Mesenchymal stem cell (in vitro differentiated cells and primary cell): ENCODE measurements at regions not wholly inside any gene's neighbourhood (a gene's known extent, or its start where the extent isn't known, plus 50 kb on each side); places are given as distances from the start of the nearest gene placed in this dataset.

ENCODE experiments used
- DNase-seq: peaks from one replicate; pipeline ENCODE4 v3.0.0-alpha.2; 2013
- H2AFZ ChIP-seq: one replicate; pipeline ENCODE4 v1.6.1; 2013; ENCODE audit warnings: low read depth, mild to moderate bottlenecking, control low read depth, inconsistent platforms, low read length, moderate library complexity
- H2AK5ac ChIP-seq: 2 replicates; pipeline ENCODE4 v1.6.1; 2013; ENCODE audit warnings: low read length, moderate library complexity, mild to moderate bottlenecking, inconsistent platforms; ENCODE audit not compliant: severe bottlenecking
- H2BK120ac ChIP-seq: one replicate; pipeline ENCODE4 v1.6.1; 2013; ENCODE audit warnings: low read depth, mild to moderate bottlenecking, inconsistent platforms, low read length, moderate library complexity
- H2BK12ac ChIP-seq, 2 experiments: one replicate each; pipeline ENCODE4 v1.6.1; 2013; ENCODE audit warnings: inconsistent platforms in 2 of 2, low read length in 2 of 2, mild to moderate bottlenecking in 2 of 2, moderate library complexity in 2 of 2, control low read depth in 1 of 2
- H2BK15ac ChIP-seq: one replicate; pipeline ENCODE4 v1.6.1; 2013; ENCODE audit warnings: mild to moderate bottlenecking, low read depth, inconsistent platforms; ENCODE audit not compliant: poor library complexity, severe bottlenecking
- H2BK5ac ChIP-seq: 2 replicates; pipeline ENCODE4 v1.6.1; 2013; ENCODE audit warnings: low read depth, mild to moderate bottlenecking, low read length, control low read depth, inconsistent platforms; ENCODE audit not compliant: poor library complexity, severe bottlenecking
- H3K14ac ChIP-seq, 2 experiments: one replicate each; pipeline ENCODE4 v1.6.1; 2013; ENCODE audit warnings: inconsistent platforms in 2 of 2, low read length in 2 of 2, control low read depth in 1 of 2, mild to moderate bottlenecking in 1 of 2, moderate library complexity in 1 of 2
- H3K18ac ChIP-seq, 2 experiments: one replicate each; pipeline ENCODE4 v1.6.1; 2013; ENCODE audit warnings: inconsistent platforms in 2 of 2, low read length in 2 of 2, control low read depth in 1 of 2, low read depth in 1 of 2, mild to moderate bottlenecking in 1 of 2
- H3K23ac ChIP-seq, 2 experiments: one replicate each; pipeline ENCODE4 v1.6.1; 2013; ENCODE audit warnings: inconsistent platforms in 2 of 2, low read length in 2 of 2, mild to moderate bottlenecking in 2 of 2, moderate library complexity in 2 of 2, control low read depth in 1 of 2
- H3K27ac ChIP-seq: 2 replicates; pipeline ENCODE4 v1.5.1; 2013; ENCODE audit warnings: mild to moderate bottlenecking, moderate library complexity, low read length, control low read depth, inconsistent platforms; ENCODE audit not compliant: poor library complexity, severe bottlenecking
- H3K27me3 ChIP-seq, 2 experiments: 2 replicates each; pipeline versions ENCODE4 v1.6.1 to v1.7.0; 2013; ENCODE audit warnings: low read length in 2 of 2, mild to moderate bottlenecking in 2 of 2, moderate library complexity in 2 of 2, control low read depth in 1 of 2, inconsistent platforms in 1 of 2; ENCODE audit not compliant: control insufficient read depth in 1 of 2, insufficient read depth in 1 of 2
- H3K36me3 ChIP-seq, 2 experiments: 2 replicates each; pipeline versions ENCODE4 v1.6.1 to v1.7.0; 2013; ENCODE audit warnings: low read length in 2 of 2, control low read depth in 1 of 2, inconsistent platforms in 1 of 2, low read depth in 1 of 2, mild to moderate bottlenecking in 1 of 2; ENCODE audit not compliant: insufficient read depth in 2 of 2, control insufficient read depth in 1 of 2
- H3K4ac ChIP-seq, 2 experiments: one replicate each; pipeline ENCODE4 v1.6.1; 2013; ENCODE audit warnings: inconsistent platforms in 2 of 2, low read length in 2 of 2, mild to moderate bottlenecking in 2 of 2, moderate library complexity in 2 of 2, control low read depth in 1 of 2, low read depth in 1 of 2
- H3K4me1 ChIP-seq: 2 replicates; pipeline ENCODE4 v1.6.1; 2013; ENCODE audit warnings: low read depth, low read length, control low read depth; ENCODE audit not compliant: control insufficient read depth, insufficient read depth
- H3K4me2 ChIP-seq: 2 replicates; pipeline ENCODE4 v1.6.1; 2013; ENCODE audit warnings: low read length, mild to moderate bottlenecking, inconsistent platforms; ENCODE audit not compliant: poor library complexity, severe bottlenecking
- H3K4me3 ChIP-seq, 2 experiments: 2 replicates each; pipeline versions ENCODE4 v1.5.1 to v1.7.0; 2013; ENCODE audit warnings: low read length in 2 of 2, mild to moderate bottlenecking in 2 of 2, control low read depth in 1 of 2, low read depth in 1 of 2; ENCODE audit not compliant: insufficient read depth in 1 of 2
- H3K79me1 ChIP-seq: replicated peaks from 2 replicates; pipeline ENCODE4 v1.6.1; 2013; ENCODE audit warnings: mild to moderate bottlenecking, control low read depth, low read length, inconsistent platforms; ENCODE audit not compliant: poor library complexity, severe bottlenecking
- H3K9ac ChIP-seq: 2 replicates; pipeline ENCODE4 v1.7.0; 2013; ENCODE audit warnings: mild to moderate bottlenecking, low read length, moderate library complexity
- H3K9me3 ChIP-seq: 2 replicates; pipeline ENCODE4 v1.7.0; 2013; ENCODE audit warnings: mild to moderate bottlenecking, low read length; ENCODE audit not compliant: control insufficient read depth
- H4K8ac ChIP-seq: one replicate; pipeline ENCODE4 v1.6.1; 2013; ENCODE audit warnings: inconsistent platforms, mild to moderate bottlenecking, low read length, moderate library complexity
- H4K91ac ChIP-seq: one replicate; pipeline ENCODE4 v1.6.1; 2013; ENCODE audit warnings: mild to moderate bottlenecking, low read length, inconsistent platforms
- WGBS: methylation state at CpG from one replicate; pipeline ENCODE4 v1.1.7; 2013; ENCODE audit warnings: mixed read lengths; 5-methylcytosine and 5-hydroxymethylcytosine counted together

GRCh38 chr14:104323551-104324175, 185.3 kb downstream of the KIF26A start:
- no peaks in the 10 kb centered on the region for H3K36me3 ChIP-seq
- H3K9ac ChIP-seq, result no peak overlapping the region
- H4K8ac ChIP-seq, result no peak overlapping the region
- H3K9me3 ChIP-seq, result no peaks in the 10 kb centered on the region
- no peak overlapping the region for H2BK5ac ChIP-seq
- H3K27ac ChIP-seq, result no peak overlapping the region
- no peak overlapping the region for H3K4me2 ChIP-seq
- DNase-seq, result no peak
- WGBS, result 85% methylated on average over 15 of the region's 15 CpGs
- H2BK12ac ChIP-seq, result no peak overlapping the region
- H3K14ac ChIP-seq, result no peak overlapping the region
- H2AK5ac ChIP-seq, result no peak overlapping the region
- H2BK120ac ChIP-seq, result no peak overlapping the region
- no peak overlapping the region for H3K4ac ChIP-seq
- no peaks in the 10 kb centered on the region for H3K79me1 ChIP-seq
- peaks cover 0 to 3% of the 10 kb centered on the region in 2 experiments for H3K27me3 ChIP-seq
- no peak overlapping the region for H3K4me3 ChIP-seq
- no peaks in the 10 kb centered on the region for H3K4me1 ChIP-seq
- H4K91ac ChIP-seq, result no peak overlapping the region
- H3K18ac ChIP-seq, result no peak overlapping the region
- H2BK15ac ChIP-seq, result no peak overlapping the region
- no peak overlapping the region for H2AFZ ChIP-seq
- no peak overlapping the region for H3K23ac ChIP-seq

- no peak overlapping the region for H2BK5ac ChIP-seq
- no peak overlapping the region for H3K23ac ChIP-seq
- H2AFZ ChIP-seq, result no peak overlapping the region
- H3K27me3 ChIP-seq, result no peaks in the 10 kb centered on the region
- H2AK5ac ChIP-seq, result no peak overlapping the region
- H4K8ac ChIP-seq, result no peak overlapping the region
- H3K4me1 ChIP-seq, result no peaks in the 10 kb centered on the region
- no peaks in the 10 kb centered on the region for H3K79me1 ChIP-seq
- no peak overlapping the region for H2BK120ac ChIP-seq
- no peak overlapping the region for H2BK12ac ChIP-seq
- H2BK15ac ChIP-seq, result no peak overlapping the region
- H3K36me3 ChIP-seq, result no peaks in the 10 kb centered on the region
- H3K27ac ChIP-seq, result no peak overlapping the region
- peaks cover 8% of the 10 kb centered on the region for H3K9me3 ChIP-seq
- DNase-seq, result no peak
- WGBS, result 77% methylated on average over 10 of the region's 10 CpGs
- H3K18ac ChIP-seq, result no peak overlapping the region
- no peak overlapping the region for H3K4me2 ChIP-seq
- no peak overlapping the region for H3K4me3 ChIP-seq
- H3K9ac ChIP-seq, result no peak overlapping the region
- H3K4ac ChIP-seq, result no peak overlapping the region
- H3K14ac ChIP-seq, result no peak overlapping the region
- peak overlapping the region; percentile 49 for H4K91ac ChIP-seq
These were observed 188.5 kb downstream of the KIF26A start for GRCh38 chr14:104326848-104327247.

- Histone ChIP-seq H3K14ac (no peak overlapping the region), H2BK120ac (no peak overlapping the region), H3K27ac (no peak overlapping the region), H2BK12ac (no peak overlapping the region), H3K18ac (no peak overlapping the region), H3K23ac (no peak overlapping the region), H3K4me1 (no peaks in the 10 kb centered on the region), H3K27me3 (peaks cover 0 to 4% of the 10 kb centered on the region in 2 experiments), H2AK5ac (no peak overlapping the region), H3K9ac (no peak overlapping the region), H2AFZ (no peak overlapping the region), H2BK15ac (no peak overlapping the region), H2BK5ac (no peak overlapping the region), H3K9me3 (peaks cover 8% of the 10 kb centered on the region), H4K8ac (no peak overlapping the region), H3K4me2 (no peak overlapping the region), H3K79me1 (no peaks in the 10 kb centered on the region), H4K91ac (no peak overlapping the region), H3K4ac (no peak overlapping the region), H3K36me3 (no peaks in the 10 kb centered on the region), H3K4me3 (no peak overlapping the region)
- WGBS, result 80% methylated on average over 5 of the region's 5 CpGs
- no peak for DNase-seq
These were observed 190.2 kb downstream of the KIF26A start for GRCh38 chr14:104328607-104329006.

DNA sequence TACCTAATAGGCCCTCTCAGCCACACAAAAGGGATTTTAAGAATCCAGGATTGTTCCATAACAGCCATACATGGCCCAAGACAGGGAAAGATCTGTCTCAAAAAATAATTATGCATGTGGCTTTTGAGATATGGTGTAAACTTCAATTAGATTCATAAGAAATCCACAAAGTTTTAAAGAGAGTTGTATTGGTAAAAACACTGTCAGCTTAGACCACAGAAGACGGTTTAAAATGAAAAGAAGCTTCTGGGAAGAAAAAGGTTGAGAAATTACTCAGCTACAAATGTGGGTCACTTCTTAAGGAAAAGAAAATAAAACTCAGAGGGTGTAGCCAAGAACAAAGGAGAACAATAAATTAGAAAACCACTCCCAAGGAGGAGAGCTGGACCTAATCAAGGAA, 191.4 kb downstream of the KIF26A start:
- no peak overlapping the region for H2BK15ac ChIP-seq
- no peak overlapping the region for H3K23ac ChIP-seq
- no peak overlapping the region for H3K27ac ChIP-seq
- DNase-seq, result no peak
- no peak overlapping the region for H2AK5ac ChIP-seq
- no peak overlapping the region for H3K4me3 ChIP-seq
- no peaks in the 10 kb centered on the region for H3K4me1 ChIP-seq
- H3K14ac ChIP-seq, result no peak overlapping the region
- H4K91ac ChIP-seq, result no peak overlapping the region
- H3K18ac ChIP-seq, result no peak overlapping the region
- H3K36me3 ChIP-seq, result no peaks in the 10 kb centered on the region
- no peak overlapping the region for H4K8ac ChIP-seq
- peaks cover 8% of the 10 kb centered on the region for H3K9me3 ChIP-seq
- no peak overlapping the region for H3K4ac ChIP-seq
- H3K9ac ChIP-seq, result no peak overlapping the region
- H3K4me2 ChIP-seq, result no peak overlapping the region
- H3K27me3 ChIP-seq, result peaks cover 0 to 7% of the 10 kb centered on the region in 2 experiments
- 78% methylated on average over 1 of the region's 1 CpG for WGBS
- H2BK12ac ChIP-seq, result no peak overlapping the region
- H3K79me1 ChIP-seq, result no peaks in the 10 kb centered on the region
- no peak overlapping the region for H2BK5ac ChIP-seq
- H2AFZ ChIP-seq, result no peak overlapping the region
- H2BK120ac ChIP-seq, result no peak overlapping the region
